Brain microvascular endothelial cell (primary cell): ENCODE measurements at regions not wholly inside any gene's neighbourhood (a gene's known extent, or its start where the extent isn't known, plus 50 kb on each side); places are given as distances from the start of the nearest gene placed in this dataset.

Experiments used
- DNase-seq: peaks from one replicate; pipeline ENCODE4 v3.0.0-alpha.2; 2020
- H3K27ac ChIP-seq: fragments of 250-450 bp; sonication (Bioruptor Pico); 2 replicates; pipeline ENCODE4 v1.5.1; 2020; ENCODE audit warnings: mild to moderate bottlenecking, moderate library complexity
- H3K27me3 ChIP-seq: fragments of 250-450 bp; sonication (Bioruptor Pico); replicated peaks from 2 replicates; pipeline ENCODE4 v1.5.1; 2020; ENCODE audit warnings: mild to moderate bottlenecking
- H3K36me3 ChIP-seq: fragments of 250-450 bp; sonication (Bioruptor Pico); replicated peaks from 2 replicates; pipeline ENCODE4 v1.5.1; 2020; ENCODE audit warnings: mild to moderate bottlenecking
- H3K4me3 ChIP-seq: 2 replicates; pipeline ENCODE4 v1.5.1; 2011; ENCODE audit warnings: low read depth, mild to moderate bottlenecking, control low read depth, low read length, moderate library complexity
- CTCF ChIP-seq: IDR thresholded peaks from 2 replicates; pipeline ENCODE4 v1.5.1; 2011; ENCODE audit warnings: low read depth, mild to moderate bottlenecking, moderate library complexity, low read length, control low read depth, inconsistent platforms; ENCODE audit errors: missing control alignments
- in situ Hi-C: cut with HindIII; loops from 2 replicates; pipeline ENCODE4 v1.10.0; 2017; ENCODE audit warnings: low sequenced_read_pairs, low pct_ligation_motif_present

- DNase-seq = no peak
- in situ Hi-C loops = no loop called here
- TF ChIP-seq CTCF = no peak
- Histone ChIP-seq H3K36me3 (no peaks in the 10 kb centered on the region), H3K4me3 (no peak overlapping the region), H3K27ac (no peak overlapping the region), H3K27me3 (no peaks in the 10 kb centered on the region)
Measured at GRCh38 chr5:61790007-61790406, 457.9 kb downstream of the ZSWIM6 start.

- no peak overlapping the region for H3K4me3 ChIP-seq
- no peak overlapping the region for H3K27ac ChIP-seq
- H3K27me3 ChIP-seq = no peaks in the 10 kb centered on the region
- DNase-seq = no peak
- in situ Hi-C loops = no loop called here
- no peaks in the 10 kb centered on the region for H3K36me3 ChIP-seq
- TF ChIP-seq CTCF = no peak
Measured at GRCh38 chr5:61790678-61791077, 458.6 kb downstream of the ZSWIM6 start.

- H3K27me3 ChIP-seq = no peaks in the 10 kb centered on the region
- in situ Hi-C loops = no loop called here
- no peak for DNase-seq
- no peaks in the 10 kb centered on the region for H3K36me3 ChIP-seq
- no peak overlapping the region for H3K27ac ChIP-seq
- no peak for TF ChIP-seq CTCF
- H3K4me3 ChIP-seq = no peak overlapping the region
Measured at GRCh38 chr5:61796773-61797172, 464.7 kb downstream of the ZSWIM6 start.

- TF ChIP-seq CTCF = no peak
- no peak overlapping the region for H3K4me3 ChIP-seq
- in situ Hi-C loops = no loop called here
- H3K36me3 ChIP-seq = no peaks in the 10 kb centered on the region
- H3K27me3 ChIP-seq = no peaks in the 10 kb centered on the region
- no peak overlapping the region for H3K27ac ChIP-seq
- DNase-seq = no peak
Measured at GRCh38 chr5:61800450-61800849, 468.4 kb downstream of the ZSWIM6 start.

GRCh38 chr5:61801174-61801573, 469.1 kb downstream of the ZSWIM6 start:
- no peak for DNase-seq
- Histone ChIP-seq H3K27me3 (no peaks in the 10 kb centered on the region), H3K36me3 (no peaks in the 10 kb centered on the region), H3K4me3 (no peak overlapping the region), H3K27ac (no peak overlapping the region)
- TF ChIP-seq CTCF = no peak
- in situ Hi-C loops = no loop called here

- in situ Hi-C loops = no loop called here
- H3K36me3 ChIP-seq = no peaks in the 10 kb centered on the region
- TF ChIP-seq CTCF = no peak
- no peak for DNase-seq
- H3K27ac ChIP-seq = no peak overlapping the region
- H3K27me3 ChIP-seq = no peaks in the 10 kb centered on the region
- H3K4me3 ChIP-seq = no peak overlapping the region
Measured at GRCh38 chr5:61802456-61802855, 470.4 kb downstream of the ZSWIM6 start.
